ENCODE measurements at regions not wholly inside any gene's neighbourhood (a gene's known extent, or its start where the extent isn't known, plus 50 kb on each side); places are given as distances from the start of the nearest gene placed in this dataset.

DNA sequence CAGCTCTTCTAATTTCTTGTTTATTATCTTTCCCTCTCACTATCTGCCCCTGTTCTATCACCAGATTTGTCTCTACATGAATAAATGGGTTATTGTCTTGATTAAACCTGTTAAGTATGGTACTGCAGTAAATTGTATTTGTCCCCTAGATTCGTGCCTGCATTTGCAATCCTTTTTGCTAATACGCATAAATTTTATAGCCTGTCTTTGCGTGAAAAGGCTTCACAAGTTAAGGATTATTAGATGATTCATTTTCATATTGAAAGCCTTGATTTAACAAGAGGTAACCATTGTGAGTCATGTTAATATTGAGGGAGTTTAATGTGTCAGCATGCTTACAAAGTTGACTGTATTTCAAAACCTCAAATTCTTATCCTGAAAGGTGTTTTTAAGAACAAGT is 204.6 kb downstream of the PCSK1 start:
- ChIA-PET POLR2A (no interaction called here), SMC1A (ENCODE audit: uncharacterized antibody, unreplicated experiment) (interaction anchor here (0.9 to 1.2 kb wide), 3 partner anchors 28 to 43 kb away, joined by 3 read pairs; no protein-coding TSS in a partner anchor), CTCF (interaction anchor here (2.1 kb wide), 1 partner anchor 13 kb away, joined by 4 read pairs; no protein-coding TSS in a partner anchor), RAD21 (ENCODE audit: unreplicated experiment) (no interaction called here)
- Histone ChIP-seq H3K4me2 (ENCODE audit: control insufficient read depth, insufficient read depth) (no peak overlapping the region), H2AFZ (ENCODE audit: control insufficient read depth, low read depth, low read length) (no peak overlapping the region), H4K20me1 (ENCODE audit: control insufficient read depth, insufficient read depth) (no peaks in the 10 kb centered on the region), H3K79me2 (ENCODE audit: control insufficient read depth, insufficient read depth, low read length) (no peaks in the 10 kb centered on the region), H3K36me3 (ENCODE audit: control insufficient read depth in 2 of 2, insufficient read depth in 2 of 2, low read length in 1 of 2) (no peaks in the 10 kb centered on the region), H3K9me3 (replicated peaks; ENCODE audit: control insufficient read depth, insufficient read depth, low read length) (no peaks in the 10 kb centered on the region; the same call in 1 of the 3 replicates), H3K4me3 (no peak overlapping the region), H3K4me1 (ENCODE audit: control insufficient read depth, insufficient read depth, low read length) (no peaks in the 10 kb centered on the region), H3K27me3 (replicated peaks in 1 of 2; ENCODE audit: control insufficient read depth in 2 of 2, insufficient read depth in 2 of 2, low read length in 1 of 2) (no peaks in the 10 kb centered on the region), H3K27ac (ENCODE audit: control insufficient read depth, insufficient read depth) (no peak overlapping the region), H3K9ac (ENCODE audit: control insufficient read depth, insufficient read depth, low read length) (no peak overlapping the region)
- intact Hi-C loops (cut with micrococcal nuclease; ENCODE audit: unreplicated experiment) (no loop called here), in situ Hi-C loops (cut with MboI) (no loop called here)
- FAIRE-seq (no peak), DNase-seq (ENCODE audit: low read depth, low spot score) (no peak), ATAC-seq (peak; percentile 25; the same call in 1 of the 3 replicates)
- 64% methylated on average over 3 of the region's 3 CpGs for WGBS (ENCODE audit: insufficient coverage, insufficient replicate concordance, low lambda C conversion rate, missing lambda C conversion rate)
- no TSS peak for BruUV-seq (replicated peaks)
- no peak for TF ChIP-seq ZBTB11 (CRISPR knock-in tag; IDR thresholded peaks at IDR 0.05)
- no peak for TF ChIP-seq POU2F2 (IDR thresholded peaks at IDR 0.05; ENCODE audit: borderline replicate concordance, low read depth, low read length)
- TF ChIP-seq, protein P1, sequence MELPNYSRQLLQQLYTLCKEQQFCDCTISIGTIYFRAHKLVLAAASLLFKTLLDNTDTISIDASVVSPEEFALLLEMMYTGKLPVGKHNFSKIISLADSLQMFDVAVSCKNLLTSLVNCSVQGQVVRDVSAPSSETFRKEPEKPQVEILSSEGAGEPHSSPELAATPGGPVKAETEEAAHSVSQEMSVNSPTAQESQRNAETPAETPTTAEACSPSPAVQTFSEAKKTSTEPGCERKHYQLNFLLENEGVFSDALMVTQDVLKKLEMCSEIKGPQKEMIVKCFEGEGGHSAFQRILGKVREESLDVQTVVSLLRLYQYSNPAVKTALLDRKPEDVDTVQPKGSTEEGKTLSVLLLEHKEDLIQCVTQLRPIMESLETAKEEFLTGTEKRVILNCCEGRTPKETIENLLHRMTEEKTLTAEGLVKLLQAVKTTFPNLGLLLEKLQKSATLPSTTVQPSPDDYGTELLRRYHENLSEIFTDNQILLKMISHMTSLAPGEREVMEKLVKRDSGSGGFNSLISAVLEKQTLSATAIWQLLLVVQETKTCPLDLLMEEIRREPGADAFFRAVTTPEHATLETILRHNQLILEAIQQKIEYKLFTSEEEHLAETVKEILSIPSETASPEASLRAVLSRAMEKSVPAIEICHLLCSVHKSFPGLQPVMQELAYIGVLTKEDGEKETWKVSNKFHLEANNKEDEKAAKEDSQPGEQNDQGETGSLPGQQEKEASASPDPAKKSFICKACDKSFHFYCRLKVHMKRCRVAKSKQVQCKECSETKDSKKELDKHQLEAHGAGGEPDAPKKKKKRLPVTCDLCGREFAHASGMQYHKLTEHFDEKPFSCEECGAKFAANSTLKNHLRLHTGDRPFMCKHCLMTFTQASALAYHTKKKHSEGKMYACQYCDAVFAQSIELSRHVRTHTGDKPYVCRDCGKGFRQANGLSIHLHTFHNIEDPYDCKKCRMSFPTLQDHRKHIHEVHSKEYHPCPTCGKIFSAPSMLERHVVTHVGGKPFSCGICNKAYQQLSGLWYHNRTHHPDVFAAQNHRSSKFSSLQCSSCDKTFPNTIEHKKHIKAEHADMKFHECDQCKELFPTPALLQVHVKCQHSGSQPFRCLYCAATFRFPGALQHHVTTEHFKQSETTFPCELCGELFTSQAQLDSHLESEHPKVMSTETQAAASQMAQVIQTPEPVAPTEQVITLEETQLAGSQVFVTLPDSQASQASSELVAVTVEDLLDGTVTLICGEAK (IDR thresholded peaks at IDR 0.05; ENCODE audit: borderline replicate concordance), result no peak
- no peak for TF ChIP-seq MEF2A (IDR thresholded peaks at IDR 0.05; ENCODE audit: insufficient read depth, low read depth, low read length)
- no peak for TF ChIP-seq BACH1 (IDR thresholded peaks at IDR 0.05; ENCODE audit: borderline replicate concordance)
- TF ChIP-seq NFIC (IDR thresholded peaks at IDR 0.05; ENCODE audit: low read depth, low read length), result peak; percentile 64; the same call in 1 of the 2 replicates
- TF ChIP-seq PAX5 (IDR thresholded peaks at IDR 0.05; ENCODE audit: borderline replicate concordance, low read depth, low read length), result no peak
- no peak for TF ChIP-seq PAX8 (IDR thresholded peaks at IDR 0.05)
- TF ChIP-seq CREM (IDR thresholded peaks at IDR 0.05; ENCODE audit: low read depth), result 0 out of 2 replicates have a peak, but pooled peaks have one; percentile 26
- TF ChIP-seq FOXM1 (IDR thresholded peaks at IDR 0.05; ENCODE audit: low read depth, low read length), result peak; percentile 34; the same call in 1 of the 2 replicates
- TF ChIP-seq KLF5 (IDR thresholded peaks at IDR 0.05; ENCODE audit: partially characterized antibody), result no peak
- TF ChIP-seq HCFC1 (IDR thresholded peaks at IDR 0.05; ENCODE audit: low read length), result no peak
- TF ChIP-seq ZZZ3 (IDR thresholded peaks at IDR 0.05; ENCODE audit: control insufficient read depth, insufficient read length, low read depth), result no peak
- TF ChIP-seq RAD51 (IDR thresholded peaks at IDR 0.05), result no peak
- peak; percentile 89 for TF ChIP-seq JUNB (IDR thresholded peaks at IDR 0.05)
- peak; percentile 55; the same call in 1 of the 2 replicates for TF ChIP-seq RUNX3 (IDR thresholded peaks at IDR 0.05; ENCODE audit: low read length)
- TF ChIP-seq BRCA1 (IDR thresholded peaks at IDR 0.05; ENCODE audit: low read depth, low read length), result no peak
- TF ChIP-seq RCOR1 (conservative IDR thresholded peaks at IDR 0.05; ENCODE audit: low read depth, low read length), result no peak
- TF ChIP-seq MTA3 (IDR thresholded peaks at IDR 0.05; ENCODE audit: borderline replicate concordance, low read length), result no peak
- TF ChIP-seq GABPA (IDR thresholded peaks at IDR 0.05; ENCODE audit: low read depth), result no peak
- no peak for TF ChIP-seq TAF1 (IDR thresholded peaks at IDR 0.05; ENCODE audit: borderline replicate concordance, low read depth, low read length)
